PC-3 (cell line): ENCODE measurements at regions not wholly inside any gene's neighbourhood (a gene's known extent, or its start where the extent isn't known, plus 50 kb on each side); places are given as distances from the start of the nearest gene placed in this dataset.

Experiments
- EZH2 ChIP-seq: fragments of 300-600 bp; sonication (generic); IDR thresholded peaks from one replicate; pipeline ENCODE4 v1.6.1; 2017; ENCODE audit warnings: antibody characterized with exemption, mild to moderate bottlenecking, low read length; ENCODE audit not compliant: unreplicated experiment
- TF ChIP-seq, protein P1 (sequence below): fragments of 300-600 bp; sonication (generic); conservative IDR thresholded peaks from 2 replicates; pipeline ENCODE4 v1.5.1; 2017; ENCODE audit warnings: antibody characterized with exemption, low read depth, mild to moderate bottlenecking, low read length

DNA sequence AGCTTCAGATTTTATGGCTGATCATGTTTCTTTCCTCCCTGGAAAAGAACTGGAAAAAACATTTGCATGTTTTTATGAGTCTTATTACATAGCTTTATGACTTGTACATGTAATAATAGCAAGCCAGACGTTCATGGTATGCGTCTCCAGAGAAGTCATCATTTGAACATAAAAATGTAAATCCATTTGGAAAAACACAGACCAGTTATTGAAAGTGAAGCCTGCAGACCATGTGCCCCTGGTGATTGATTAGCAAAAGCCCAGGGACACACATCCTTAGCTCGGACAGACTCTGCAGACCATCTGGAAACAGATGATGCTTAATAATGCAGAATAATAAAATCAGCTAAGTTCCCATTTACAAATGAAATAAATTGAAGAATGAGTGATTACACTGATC is 283.1 kb downstream of the TDRD15 start:
- TF ChIP-seq, protein P1, sequence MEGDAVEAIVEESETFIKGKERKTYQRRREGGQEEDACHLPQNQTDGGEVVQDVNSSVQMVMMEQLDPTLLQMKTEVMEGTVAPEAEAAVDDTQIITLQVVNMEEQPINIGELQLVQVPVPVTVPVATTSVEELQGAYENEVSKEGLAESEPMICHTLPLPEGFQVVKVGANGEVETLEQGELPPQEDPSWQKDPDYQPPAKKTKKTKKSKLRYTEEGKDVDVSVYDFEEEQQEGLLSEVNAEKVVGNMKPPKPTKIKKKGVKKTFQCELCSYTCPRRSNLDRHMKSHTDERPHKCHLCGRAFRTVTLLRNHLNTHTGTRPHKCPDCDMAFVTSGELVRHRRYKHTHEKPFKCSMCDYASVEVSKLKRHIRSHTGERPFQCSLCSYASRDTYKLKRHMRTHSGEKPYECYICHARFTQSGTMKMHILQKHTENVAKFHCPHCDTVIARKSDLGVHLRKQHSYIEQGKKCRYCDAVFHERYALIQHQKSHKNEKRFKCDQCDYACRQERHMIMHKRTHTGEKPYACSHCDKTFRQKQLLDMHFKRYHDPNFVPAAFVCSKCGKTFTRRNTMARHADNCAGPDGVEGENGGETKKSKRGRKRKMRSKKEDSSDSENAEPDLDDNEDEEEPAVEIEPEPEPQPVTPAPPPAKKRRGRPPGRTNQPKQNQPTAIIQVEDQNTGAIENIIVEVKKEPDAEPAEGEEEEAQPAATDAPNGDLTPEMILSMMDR = no peak
- no peak for TF ChIP-seq EZH2
